ENCODE measurements at regions not wholly inside any gene's neighbourhood (a gene's known extent, or its start where the extent isn't known, plus 50 kb on each side); places are given as distances from the start of the nearest gene placed in this dataset.

DNA sequence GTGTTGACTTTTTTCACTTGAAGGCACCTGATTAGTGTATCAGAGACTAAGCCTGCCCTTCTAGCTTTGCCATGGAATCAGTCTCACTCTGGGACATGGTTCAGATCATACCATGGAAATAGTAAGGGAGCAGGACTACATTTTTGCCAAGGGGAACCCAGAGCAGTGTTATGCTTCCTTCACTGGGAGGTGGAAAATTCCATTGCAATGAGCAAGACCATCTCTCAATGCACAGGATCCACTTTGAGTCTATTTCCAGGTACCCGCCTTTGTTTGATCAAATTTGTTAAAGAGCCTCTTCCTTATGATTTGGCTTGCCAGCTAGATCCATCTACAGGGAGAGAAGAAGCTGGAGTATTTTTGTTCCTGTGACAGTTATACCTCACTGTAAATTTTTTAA is 395.8 kb downstream of the MTX2 start:
- DNase-seq (ENCODE audit: low spot score): no peak
- Histone ChIP-seq H4K20me1 (ENCODE audit: insufficient read depth, poor library complexity, severe bottlenecking) (no peaks in the 10 kb centered on the region), H3K27me3 (no peaks in the 10 kb centered on the region), H3K4me1 (ENCODE audit: insufficient read depth) (peaks cover 6% of the 10 kb centered on the region), H2AFZ (no peak overlapping the region), H3K4me3 (no peak overlapping the region), H3K27ac (no peak overlapping the region), H3K36me3 (replicated peaks; ENCODE audit: insufficient read depth, low read depth) (no peaks in the 10 kb centered on the region), H3K9me2 (replicated peaks; ENCODE audit: insufficient read depth) (no peaks in the 10 kb centered on the region), H3K4me2 (no peak overlapping the region), H3K9me3 (ENCODE audit: low read depth) (no peaks in the 10 kb centered on the region), H3K79me2 (no peaks in the 10 kb centered on the region)
- TF ChIP-seq EZH2 (IDR thresholded peaks at IDR 0.05; ENCODE audit: borderline replicate concordance) (no peak), EZH2phosphoT487 (IDR thresholded peaks at IDR 0.05; ENCODE audit: low read depth, severe bottlenecking, unreplicated experiment) (no peak)
- TF ChIP-seq, protein P1, sequence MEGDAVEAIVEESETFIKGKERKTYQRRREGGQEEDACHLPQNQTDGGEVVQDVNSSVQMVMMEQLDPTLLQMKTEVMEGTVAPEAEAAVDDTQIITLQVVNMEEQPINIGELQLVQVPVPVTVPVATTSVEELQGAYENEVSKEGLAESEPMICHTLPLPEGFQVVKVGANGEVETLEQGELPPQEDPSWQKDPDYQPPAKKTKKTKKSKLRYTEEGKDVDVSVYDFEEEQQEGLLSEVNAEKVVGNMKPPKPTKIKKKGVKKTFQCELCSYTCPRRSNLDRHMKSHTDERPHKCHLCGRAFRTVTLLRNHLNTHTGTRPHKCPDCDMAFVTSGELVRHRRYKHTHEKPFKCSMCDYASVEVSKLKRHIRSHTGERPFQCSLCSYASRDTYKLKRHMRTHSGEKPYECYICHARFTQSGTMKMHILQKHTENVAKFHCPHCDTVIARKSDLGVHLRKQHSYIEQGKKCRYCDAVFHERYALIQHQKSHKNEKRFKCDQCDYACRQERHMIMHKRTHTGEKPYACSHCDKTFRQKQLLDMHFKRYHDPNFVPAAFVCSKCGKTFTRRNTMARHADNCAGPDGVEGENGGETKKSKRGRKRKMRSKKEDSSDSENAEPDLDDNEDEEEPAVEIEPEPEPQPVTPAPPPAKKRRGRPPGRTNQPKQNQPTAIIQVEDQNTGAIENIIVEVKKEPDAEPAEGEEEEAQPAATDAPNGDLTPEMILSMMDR (IDR thresholded peaks at IDR 0.05; ENCODE audit: poor library complexity): no peak
- 92% methylated on average over 1 of the region's 1 CpG for WGBS (ENCODE audit: low lambda C conversion rate, missing lambda C conversion rate)

DNA sequence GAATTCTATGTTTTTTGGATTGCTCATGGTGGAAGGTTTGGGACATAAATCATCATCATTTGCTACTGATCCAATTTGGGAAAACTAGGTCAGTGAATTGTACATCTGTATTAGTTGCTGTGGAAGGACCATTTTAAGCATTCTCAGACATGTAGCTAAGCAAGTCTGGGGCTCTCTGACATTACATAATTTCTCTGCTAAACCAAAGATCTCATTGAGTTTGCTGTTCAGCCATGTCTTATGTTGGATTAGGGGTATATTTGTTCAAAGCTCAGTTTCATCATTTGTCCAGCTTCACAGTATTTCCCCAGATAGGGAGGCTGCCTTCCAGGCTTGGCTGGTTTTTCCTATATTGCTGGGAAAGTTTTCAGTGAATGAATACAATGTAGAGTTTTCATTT is 399.7 kb downstream of the MTX2 start:
- peak overlapping the region; percentile 51 for H3K27ac ChIP-seq
- no peaks in the 10 kb centered on the region for H3K27me3 ChIP-seq
- H2AFZ ChIP-seq: no peak overlapping the region
- no peaks in the 10 kb centered on the region for H3K9me3 ChIP-seq (ENCODE audit: low read depth)
- peaks cover 6% of the 10 kb centered on the region for H3K4me1 ChIP-seq (ENCODE audit: insufficient read depth)
- no peaks in the 10 kb centered on the region for H3K36me3 ChIP-seq (replicated peaks; ENCODE audit: insufficient read depth, low read depth)
- peak overlapping the region; percentile 14 for H3K4me2 ChIP-seq
- no peaks in the 10 kb centered on the region for H3K9me2 ChIP-seq (replicated peaks; ENCODE audit: insufficient read depth)
- DNase-seq (ENCODE audit: low spot score): peak; percentile 20
- H4K20me1 ChIP-seq (ENCODE audit: insufficient read depth, poor library complexity, severe bottlenecking): no peaks in the 10 kb centered on the region
- H3K4me3 ChIP-seq: no peak overlapping the region
- H3K79me2 ChIP-seq: no peaks in the 10 kb centered on the region
- TF ChIP-seq, protein P1 (IDR thresholded peaks at IDR 0.05; ENCODE audit: poor library complexity): no peak
- TF ChIP-seq EZH2 (IDR thresholded peaks at IDR 0.05; ENCODE audit: borderline replicate concordance) (no peak), EZH2phosphoT487 (IDR thresholded peaks at IDR 0.05; ENCODE audit: low read depth, severe bottlenecking, unreplicated experiment) (no peak)

DNA sequence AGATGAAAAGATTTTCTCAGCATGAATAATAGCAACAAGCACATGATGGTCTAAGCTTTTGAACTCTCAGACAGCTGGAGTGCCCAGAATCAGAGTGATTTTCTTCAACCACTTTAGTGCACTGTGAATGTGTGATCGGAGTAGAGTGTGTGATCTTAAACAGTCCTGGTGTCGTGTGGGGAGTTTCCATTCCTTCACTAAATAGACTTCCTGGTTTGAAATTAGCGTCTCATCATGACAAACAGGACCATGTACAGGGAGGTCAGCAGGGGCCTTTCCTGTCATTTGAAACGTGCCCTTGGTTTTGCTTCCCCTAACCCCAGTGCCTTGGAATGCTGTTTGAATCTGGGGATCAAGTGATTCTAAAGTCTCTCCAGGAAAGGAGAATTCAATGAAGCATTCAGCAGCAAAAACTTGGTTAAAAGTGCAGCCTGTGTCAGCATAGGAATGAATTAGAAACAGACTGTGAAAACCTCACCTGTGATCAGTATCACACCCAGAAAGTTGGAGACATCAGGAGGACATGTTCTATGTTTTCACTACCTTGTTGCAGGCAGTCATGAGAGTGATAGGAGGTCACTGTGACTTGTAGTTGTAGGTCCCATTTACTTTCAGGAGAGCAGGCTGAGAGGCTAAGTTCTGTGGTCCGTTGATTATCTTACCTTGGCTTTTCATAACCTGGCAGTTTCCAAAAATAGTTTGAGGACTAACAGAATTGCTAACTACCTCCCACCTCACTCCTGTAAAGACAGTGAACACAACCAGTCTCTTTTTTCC is 400.3 kb downstream of the MTX2 start:
- Histone ChIP-seq H3K79me2 (no peaks in the 10 kb centered on the region), H3K9me2 (replicated peaks; ENCODE audit: insufficient read depth) (no peaks in the 10 kb centered on the region), H3K4me3 (no peak overlapping the region), H4K20me1 (ENCODE audit: insufficient read depth, poor library complexity, severe bottlenecking) (no peaks in the 10 kb centered on the region), H3K27ac (peak overlapping the region; percentile 51), H3K36me3 (replicated peaks; ENCODE audit: insufficient read depth, low read depth) (no peaks in the 10 kb centered on the region), H3K27me3 (no peaks in the 10 kb centered on the region), H3K4me2 (peak overlapping the region; percentile 14), H3K9me3 (ENCODE audit: low read depth) (no peaks in the 10 kb centered on the region), H3K4me1 (ENCODE audit: insufficient read depth) (peaks cover 6% of the 10 kb centered on the region), H2AFZ (no peak overlapping the region)
- no peak for TF ChIP-seq EZH2phosphoT487 (IDR thresholded peaks at IDR 0.05; ENCODE audit: low read depth, severe bottlenecking, unreplicated experiment)
- TF ChIP-seq EZH2 (IDR thresholded peaks at IDR 0.05; ENCODE audit: borderline replicate concordance): no peak
- DNase-seq (ENCODE audit: low spot score): peak; percentile 4
- 40% methylated on average over 5 of the region's 5 CpGs for WGBS (ENCODE audit: low lambda C conversion rate, missing lambda C conversion rate)

DNA sequence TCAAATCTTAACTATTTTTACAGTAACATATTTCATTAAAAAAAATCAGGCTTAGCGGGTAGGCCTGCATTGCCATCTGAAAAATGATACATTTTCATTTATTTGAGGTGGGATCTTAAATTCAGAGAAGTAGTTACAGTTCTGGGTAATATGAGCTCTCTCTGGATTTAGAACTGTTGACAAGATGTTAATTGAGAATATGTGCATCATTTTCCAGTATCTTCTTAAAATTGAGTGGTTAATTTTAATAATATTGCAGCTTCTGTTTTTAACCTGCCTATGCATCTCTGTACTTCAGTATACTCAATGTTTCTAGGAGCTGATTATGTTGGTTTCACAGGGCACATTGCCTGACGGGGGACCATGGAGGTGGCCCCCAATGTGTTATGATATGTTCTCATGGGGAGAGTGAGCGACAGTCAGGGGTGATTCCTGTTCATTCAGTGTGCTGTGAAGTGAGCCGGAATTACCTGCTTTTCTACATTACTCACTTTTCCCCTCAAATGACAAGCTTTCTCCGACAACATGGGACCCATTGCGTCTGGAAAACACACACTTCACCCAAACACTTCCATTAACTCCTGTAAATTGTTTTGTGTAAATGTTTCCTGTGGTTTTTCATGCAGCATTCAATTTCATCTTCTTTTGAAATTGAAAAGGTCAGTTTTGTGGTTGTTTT is 406.2 kb downstream of the MTX2 start:
- Histone ChIP-seq H3K79me2 (no peaks in the 10 kb centered on the region), H3K9me2 (replicated peaks; ENCODE audit: insufficient read depth) (no peaks in the 10 kb centered on the region), H3K4me2 (no peak overlapping the region), H3K27me3 (no peaks in the 10 kb centered on the region), H3K27ac (peak overlapping the region; percentile 45), H3K9me3 (ENCODE audit: low read depth) (no peaks in the 10 kb centered on the region), H4K20me1 (ENCODE audit: insufficient read depth, poor library complexity, severe bottlenecking) (no peaks in the 10 kb centered on the region), H3K4me3 (no peak overlapping the region), H3K36me3 (replicated peaks; ENCODE audit: insufficient read depth, low read depth) (no peaks in the 10 kb centered on the region), H2AFZ (no peak overlapping the region), H3K4me1 (ENCODE audit: insufficient read depth) (no peaks in the 10 kb centered on the region)
- TF ChIP-seq EZH2phosphoT487 (IDR thresholded peaks at IDR 0.05; ENCODE audit: low read depth, severe bottlenecking, unreplicated experiment): no peak
- TF ChIP-seq, protein P1 (IDR thresholded peaks at IDR 0.05; ENCODE audit: poor library complexity): no peak
- TF ChIP-seq EZH2 (IDR thresholded peaks at IDR 0.05; ENCODE audit: borderline replicate concordance): no peak
- WGBS (ENCODE audit: low lambda C conversion rate, missing lambda C conversion rate): 70% methylated on average over 6 of the region's 6 CpGs
- no peak for DNase-seq (ENCODE audit: low spot score)
